BJ (cell line): ENCODE measurements at regions not wholly inside any gene's neighbourhood (a gene's known extent, or its start where the extent isn't known, plus 50 kb on each side); places are given as distances from the start of the nearest gene placed in this dataset.
"Not testable (repeated sequence)": the region's sequence is repeated elsewhere in the genome, so short reads cannot be mapped to it uniquely, and the experiment has no call there.

Experiments
- CTCF ChIA-PET: fragments of 350-600 bp; formaldehyde crosslinking; extraction: SDS; loops from one replicate; lab custom pipeline; 2021; ENCODE audit warnings: antibody characterized with exemption, inconsistent platforms; lab: Yijun Ruan, JAX
- POLR2A ChIA-PET: fragments of 300-600 bp; sonication (Branson Sonifier 250); formaldehyde crosslinking; extraction: SDS; loops from one replicate; lab custom pipeline; 2021; ENCODE audit warnings: antibody characterized with exemption; lab: Charles Lee
- DNase-seq: peaks from one replicate; pipeline ENCODE4 v3.0.0-alpha.2; 2011; ENCODE audit warnings: low read depth
- H3K27me3 ChIP-seq: 2 replicates; pipeline ENCODE4 v1.6.0; 2011; ENCODE audit warnings: low read length; ENCODE audit not compliant: control insufficient read depth, insufficient read depth
- H3K36me3 ChIP-seq: 2 replicates; pipeline ENCODE4 v1.5.1; 2011; ENCODE audit warnings: low read length; ENCODE audit not compliant: control insufficient read depth, insufficient read depth
- H3K4me3 ChIP-seq: 2 replicates; pipeline ENCODE4 v1.5.1; 2011; ENCODE audit warnings: low read depth, mild to moderate bottlenecking, control low read depth, low read length
- CTCF ChIP-seq: IDR thresholded peaks from 2 replicates; pipeline ENCODE4 v1.5.1; 2011; ENCODE audit warnings: low read depth, mild to moderate bottlenecking, control low read depth, inconsistent platforms, low read length, moderate library complexity; ENCODE audit not compliant: insufficient read depth

- POLR2A ChIA-PET: no interaction called here
- TF ChIP-seq CTCF: no peak
- Histone ChIP-seq H3K36me3 (no peaks in the 10 kb centered on the region), H3K4me3 (no peak overlapping the region), H3K27me3 (no peaks in the 10 kb centered on the region)
- CTCF ChIA-PET: no interaction called here
- no peak for DNase-seq
Measured at GRCh38 chr2:34787341-34787740, 1188.2 kb upstream of the FAM98A start.

GRCh38 chr2:34785206-34785785, 1186.2 kb upstream of the FAM98A start:
- no peak for TF ChIP-seq CTCF
- no peak for DNase-seq
- Histone ChIP-seq H3K4me3 (no peak overlapping the region), H3K36me3 (no peaks in the 10 kb centered on the region), H3K27me3 (no peaks in the 10 kb centered on the region)
- ChIA-PET POLR2A (no interaction called here), CTCF (no interaction called here)

GRCh38 chr2:34784701-34785100, 1185.6 kb upstream of the FAM98A start:
- H3K36me3 ChIP-seq: no peaks in the 10 kb centered on the region
- POLR2A ChIA-PET: no interaction called here
- H3K4me3 ChIP-seq: no peak overlapping the region
- H3K27me3 ChIP-seq: no peaks in the 10 kb centered on the region
- no peak for DNase-seq
- no peak for TF ChIP-seq CTCF
- CTCF ChIA-PET: no interaction called here

GRCh38 chr2:34750742-34751141, 1151.6 kb upstream of the FAM98A start:
- H3K36me3 ChIP-seq, CTCF ChIA-PET, H3K27me3 ChIP-seq, POLR2A ChIA-PET, H3K4me3 ChIP-seq, DNase-seq: not testable (repeated sequence)

- DNase-seq: no peak
- ChIA-PET POLR2A (no interaction called here), CTCF (no interaction called here)
- H3K4me3 ChIP-seq: no peak overlapping the region
- no peak for TF ChIP-seq CTCF
- no peaks in the 10 kb centered on the region for H3K27me3 ChIP-seq
- no peaks in the 10 kb centered on the region for H3K36me3 ChIP-seq
Measured at GRCh38 chr2:34747643-34748042, 1148.5 kb upstream of the FAM98A start.

- CTCF ChIA-PET: no interaction called here
- Histone ChIP-seq H3K27me3 (no peaks in the 10 kb centered on the region), H3K36me3 (no peaks in the 10 kb centered on the region), H3K4me3 (no peak overlapping the region)
- DNase-seq: no peak
- no peak for TF ChIP-seq CTCF
- POLR2A ChIA-PET: no interaction called here
Measured at GRCh38 chr2:34738691-34739090, 1139.6 kb upstream of the FAM98A start.
